ENCODE measurements at regions not wholly inside any gene's neighbourhood (a gene's known extent, or its start where the extent isn't known, plus 50 kb on each side); places are given as distances from the start of the nearest gene placed in this dataset.

DNA sequence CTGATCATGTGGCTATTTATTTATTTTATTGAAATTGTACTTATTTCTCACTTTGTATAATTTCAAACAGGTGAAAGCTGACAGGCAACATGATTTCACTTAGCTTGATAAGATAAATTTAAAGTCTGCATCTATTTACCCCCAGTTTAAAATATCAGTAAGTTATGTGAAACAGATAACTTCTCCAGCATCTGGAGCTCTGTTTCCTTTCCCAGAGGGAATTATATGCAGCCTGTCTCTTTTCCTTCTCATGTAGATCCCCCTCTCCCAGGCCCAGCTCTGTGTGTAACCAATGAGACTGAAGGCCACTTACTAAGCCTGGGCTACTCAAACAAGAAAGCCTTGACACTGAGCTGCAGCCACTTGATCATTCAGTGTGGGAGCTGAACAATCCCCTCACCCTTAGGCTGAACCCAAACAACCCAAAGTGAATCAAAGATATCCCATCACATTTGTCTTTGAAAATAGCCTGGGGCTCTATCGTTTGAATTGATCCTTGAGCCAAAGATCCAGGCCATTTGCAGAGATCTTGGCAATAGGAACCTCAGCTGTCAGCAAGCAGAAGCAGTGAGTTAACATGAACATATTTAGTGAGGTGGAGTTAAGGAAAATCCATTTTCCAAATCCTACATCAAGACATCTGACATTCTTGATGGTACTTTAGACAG, 383.9 kb downstream of the TGFB2 start:
- DNase-seq, result no peak

GRCh38 chr1:218735436-218736032, 390.4 kb downstream of the TGFB2 start:
- DNase-seq, result no peak

DNA sequence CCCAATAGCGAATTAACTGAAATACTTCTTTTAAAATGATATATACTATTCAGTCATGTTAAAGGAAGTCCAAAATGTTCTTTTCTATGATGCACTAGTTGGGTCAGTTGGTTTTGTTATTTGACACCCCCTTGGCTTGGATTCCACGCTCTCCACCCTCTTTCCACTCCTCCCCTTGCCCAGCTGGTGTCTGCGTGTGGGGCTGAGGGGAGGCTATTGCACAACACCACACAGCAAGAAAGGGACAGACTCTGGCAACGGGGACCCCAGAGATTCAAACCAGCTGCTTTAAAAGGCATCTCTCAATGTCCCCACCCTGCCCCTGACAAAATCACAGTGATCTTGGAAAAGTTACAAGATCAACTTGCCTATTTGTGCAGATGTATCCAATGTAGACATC, 394.3 kb downstream of the TGFB2 start:
- DNase-seq, result no peak

- DNase-seq, result no peak
Measured at GRCh38 chr1:218741852-218742251, 396.7 kb downstream of the TGFB2 start.

DNA sequence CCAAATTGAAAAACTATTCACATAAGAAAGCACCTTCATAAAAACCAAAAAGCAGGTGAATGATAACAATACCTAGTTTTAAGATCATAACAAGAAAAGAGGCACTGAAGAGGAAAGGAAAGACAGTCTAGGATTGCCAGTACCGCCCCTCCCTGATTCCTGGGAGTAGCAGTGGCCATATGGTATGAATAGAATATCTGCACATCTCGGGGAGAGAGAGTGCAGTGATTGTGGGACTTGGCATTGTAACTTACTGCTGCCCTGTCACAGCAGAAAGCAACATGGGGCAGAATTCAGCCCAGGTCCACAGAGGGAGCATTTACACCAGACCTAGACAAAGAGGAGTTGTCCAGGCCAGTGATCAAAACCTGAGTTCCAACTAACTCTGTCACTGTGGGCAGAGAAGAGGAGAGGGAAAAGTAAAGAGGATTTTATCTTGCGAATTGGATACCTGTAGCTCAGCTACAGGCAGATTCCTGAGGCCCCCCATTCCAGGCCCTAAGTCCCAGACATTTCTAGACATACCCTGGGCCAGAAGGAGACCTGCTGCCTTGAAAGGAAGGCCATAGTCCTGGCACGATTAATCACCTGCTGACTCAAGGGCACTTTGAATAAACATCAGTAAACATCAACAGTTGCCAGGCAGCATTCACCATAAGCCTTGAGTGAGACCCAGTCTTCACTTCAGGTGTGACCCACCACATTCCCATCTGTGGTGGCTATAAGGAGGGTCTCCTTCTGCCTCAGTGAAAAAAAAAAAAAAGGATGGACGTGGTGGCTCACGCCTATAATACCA, 397.5 kb downstream of the TGFB2 start:
- DNase-seq, result no peak

DNA sequence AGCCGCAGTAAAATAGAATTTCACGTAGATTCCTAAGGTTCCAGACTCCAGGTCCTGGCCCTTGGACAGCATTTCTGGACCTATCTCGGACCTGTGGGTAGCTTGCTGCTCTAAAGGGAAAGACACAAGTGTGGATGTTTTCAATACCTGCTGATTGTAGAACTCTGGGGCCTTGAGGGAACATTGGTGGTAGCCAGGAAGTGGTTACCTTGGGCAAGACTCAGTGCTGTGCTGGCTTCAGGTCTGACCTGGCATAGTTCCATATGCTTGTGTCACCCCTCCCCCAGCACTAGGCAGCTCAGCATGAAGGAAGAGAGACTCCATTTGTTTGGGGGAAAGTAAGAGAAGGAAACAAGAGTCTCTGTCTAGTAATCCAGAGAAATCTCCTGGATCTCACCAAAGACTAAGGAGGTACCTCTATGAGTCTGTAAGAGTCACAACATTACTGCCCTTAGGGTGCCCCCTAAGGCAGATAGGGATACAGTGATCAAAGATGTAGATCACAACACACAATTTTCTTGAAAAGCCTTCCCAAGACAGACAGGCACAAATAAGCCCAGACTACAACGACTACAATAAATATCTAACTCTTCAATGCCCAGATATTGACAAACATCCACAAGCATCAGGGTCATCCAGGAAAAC, 398.8 kb downstream of the TGFB2 start:
- no peak for DNase-seq

DNA sequence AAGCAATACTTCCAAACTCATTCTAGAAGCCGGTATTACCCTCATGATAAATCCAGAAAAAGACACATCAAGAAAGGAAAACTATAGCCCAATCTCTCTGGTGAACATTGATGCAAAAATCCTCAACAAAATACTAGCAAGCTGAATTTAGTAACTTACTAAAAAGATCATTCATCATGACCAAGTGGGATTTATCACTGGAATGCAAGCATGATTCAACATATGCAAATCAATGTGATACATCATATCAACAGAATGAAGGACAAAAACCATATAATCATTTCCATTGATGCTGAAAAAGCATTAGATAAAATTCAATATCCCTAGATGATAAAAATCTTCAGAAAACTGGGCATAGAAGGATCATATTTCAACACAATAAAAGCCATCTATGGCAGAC, 402.9 kb downstream of the TGFB2 start:
- DNase-seq, result no peak

- DNase-seq, result no peak
Measured at GRCh38 chr1:218750216-218750970, 405.3 kb downstream of the TGFB2 start.

DNA sequence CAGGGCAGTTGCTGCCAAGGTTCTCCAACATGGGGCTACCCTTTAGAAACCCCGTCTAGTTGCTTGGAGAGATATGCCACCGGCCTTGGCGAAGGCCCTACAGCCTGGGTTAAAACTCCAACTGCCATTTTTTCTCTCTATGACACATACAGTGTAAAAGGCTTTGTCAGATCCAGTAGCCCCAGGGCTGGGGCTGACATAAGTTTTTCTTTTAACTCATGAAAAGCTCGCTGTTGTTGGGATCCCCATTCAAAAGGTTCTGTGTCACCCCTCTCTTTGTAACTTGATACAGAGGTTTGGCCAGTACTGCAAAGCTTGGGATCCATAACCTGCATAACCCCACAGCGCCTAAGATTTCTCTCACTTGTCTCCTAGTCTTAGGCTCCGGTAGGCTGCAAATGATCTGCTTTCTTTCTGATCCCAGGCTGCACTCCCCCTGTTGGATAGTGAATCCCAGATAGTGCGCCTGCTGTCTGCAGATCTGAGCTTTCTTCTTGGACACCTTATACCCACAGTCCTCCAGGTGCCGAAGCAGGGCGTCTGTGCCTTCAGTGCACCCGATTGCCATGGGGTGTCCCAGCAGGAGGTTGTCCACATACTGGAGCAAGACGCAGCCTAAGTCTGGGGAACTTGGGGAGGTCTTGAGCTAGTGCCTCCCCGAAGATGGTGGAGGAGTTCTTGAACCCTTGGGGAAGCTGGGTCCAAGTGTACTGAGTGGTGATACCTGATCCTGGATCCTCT, 406.2 kb downstream of the TGFB2 start:
- no peak for DNase-seq

GRCh38 chr1:218752126-218752525, 407.0 kb downstream of the TGFB2 start:
- DNase-seq, result no peak

DNA sequence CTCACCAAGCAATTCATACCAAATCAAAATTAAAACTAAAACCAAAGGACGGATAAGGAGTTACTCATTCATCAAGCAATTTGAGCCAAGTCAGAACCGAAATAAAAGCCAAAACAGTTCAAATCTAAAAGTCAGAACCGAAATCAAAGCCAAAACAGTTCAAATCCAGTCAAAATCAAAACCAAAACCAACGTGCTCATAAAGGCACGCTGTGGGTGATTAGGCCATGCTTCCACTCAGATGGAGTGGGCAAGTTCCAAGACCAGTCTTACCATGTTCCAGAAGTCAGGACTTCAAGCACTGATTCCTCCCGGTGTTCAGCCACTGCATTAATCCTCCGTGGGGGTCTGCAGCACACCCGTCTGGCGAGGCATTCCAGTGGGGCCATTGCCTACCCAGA, 409.3 kb downstream of the TGFB2 start:
- DNase-seq, result no peak

DNA sequence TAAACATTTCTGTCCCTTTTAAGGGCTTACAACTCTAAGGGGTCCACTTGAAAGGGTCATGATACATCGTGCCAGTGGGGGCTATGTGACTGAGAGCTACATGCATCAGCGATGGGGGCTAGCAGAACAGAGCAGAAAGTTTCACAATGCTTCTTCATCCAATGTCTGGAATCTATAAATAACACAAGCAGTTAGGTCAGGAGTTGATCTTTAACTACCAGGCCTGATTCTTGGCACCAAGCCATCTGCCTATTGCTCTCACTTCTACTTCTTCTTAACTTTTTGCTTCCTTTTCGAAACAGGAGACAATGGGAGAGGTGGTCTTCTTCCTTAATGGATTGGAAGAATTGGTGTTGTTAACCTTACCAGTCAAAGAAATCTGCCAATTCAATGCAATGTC, 410.0 kb downstream of the TGFB2 start:
- no peak for DNase-seq

DNA sequence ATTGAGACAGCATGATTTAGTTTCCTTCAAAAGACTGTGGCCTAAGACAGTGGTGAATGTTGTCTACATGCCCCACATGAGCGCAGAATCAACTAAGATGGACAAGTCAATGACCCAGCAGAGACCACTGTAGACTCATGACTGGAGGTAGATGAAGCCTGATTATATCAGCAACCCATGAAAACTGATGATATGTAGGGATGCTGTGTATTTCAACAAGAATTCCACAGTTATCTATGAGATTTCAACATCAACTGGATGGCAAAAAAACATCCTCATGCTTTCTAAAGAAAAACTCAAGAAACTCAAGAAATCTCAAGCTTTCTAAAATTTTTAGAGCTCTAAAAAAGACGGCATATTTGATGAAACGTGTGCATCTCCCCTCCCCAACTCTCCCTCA, 413.9 kb upstream of the LYPLAL1 start:
- DNase-seq, result no peak

GRCh38 chr1:218760601-218761570, 412.8 kb upstream of the LYPLAL1 start:
- no peak for DNase-seq

DNA sequence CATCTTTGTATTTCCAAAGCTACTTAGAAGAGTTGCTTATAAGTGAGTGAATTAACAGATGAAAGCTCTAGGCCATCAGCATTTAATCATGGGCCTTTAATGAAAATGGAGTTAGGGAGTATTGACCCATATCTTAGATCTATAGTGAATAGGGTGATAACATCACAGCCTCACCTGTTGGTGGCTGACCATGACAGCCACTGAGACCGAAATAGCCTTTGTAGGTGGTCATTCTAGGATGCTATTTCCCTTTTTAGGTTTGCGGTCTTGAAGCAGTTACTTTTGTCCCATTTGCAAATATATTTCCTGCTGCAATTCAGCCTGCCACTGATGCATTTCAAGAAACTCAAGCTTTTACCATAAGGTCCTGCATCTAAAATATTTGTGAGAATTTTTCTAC, 410.1 kb upstream of the LYPLAL1 start:
- no peak for DNase-seq

GRCh38 chr1:218765753-218766152, 407.9 kb upstream of the LYPLAL1 start:
- DNase-seq, result no peak

DNA sequence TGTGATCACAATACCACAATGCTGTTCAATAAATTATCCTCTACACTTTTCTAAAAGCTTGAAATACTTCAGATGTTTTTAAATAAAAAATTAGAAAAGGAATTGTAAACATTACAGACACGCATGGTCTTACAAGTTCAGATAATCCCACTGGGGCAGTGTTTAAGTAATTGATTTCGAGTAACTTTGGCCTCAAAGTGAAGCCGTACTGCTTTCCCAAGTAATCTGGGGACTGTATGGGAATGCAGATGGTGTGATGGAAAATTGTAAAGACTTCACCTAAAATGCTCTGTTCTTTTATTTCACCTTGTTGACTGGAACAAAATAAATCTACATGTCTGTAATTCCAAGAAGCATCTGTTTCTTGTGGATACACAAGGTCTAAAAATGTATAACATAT, 401.7 kb upstream of the LYPLAL1 start:
- no peak for DNase-seq

- no peak for DNase-seq
Measured at GRCh38 chr1:218772575-218772974, 401.1 kb upstream of the LYPLAL1 start.

- DNase-seq, result no peak
Measured at GRCh38 chr1:218775501-218776021, 398.1 kb upstream of the LYPLAL1 start.

- DNase-seq, result no peak
Measured at GRCh38 chr1:218778257-218779126, 395.2 kb upstream of the LYPLAL1 start.
